ENCODE measurements at regions not wholly inside any gene's neighbourhood (a gene's known extent, or its start where the extent isn't known, plus 50 kb on each side); places are given as distances from the start of the nearest gene placed in this dataset.

DNA sequence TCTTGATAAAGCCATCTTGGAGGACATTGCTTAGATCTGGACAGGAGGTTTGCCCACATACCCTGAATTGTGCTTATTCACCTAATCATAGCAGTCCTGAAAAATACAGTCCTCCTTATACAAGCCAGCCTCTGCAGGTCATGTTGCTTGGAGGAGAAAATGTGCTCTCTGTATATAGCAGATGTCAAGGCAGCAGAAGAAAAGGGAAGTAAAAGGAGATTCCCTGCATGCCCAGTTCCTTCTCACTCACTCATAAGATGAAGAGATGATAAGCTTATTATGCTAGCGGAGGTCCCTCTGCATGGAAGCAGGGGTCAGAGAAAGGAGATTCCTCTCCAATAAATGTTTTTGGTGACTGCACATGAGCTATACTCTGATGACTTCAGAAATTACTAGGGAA lies 458.8 kb upstream of the ZMIZ1 start:
- no peak for DNase-seq (ENCODE audit: low spot score in 2 of 2)
- Histone ChIP-seq H3K27ac (no peak overlapping the region), H3K9me3 (peaks cover 5% of the 10 kb centered on the region), H3K4me3 (no peak overlapping the region), H3K36me3 (no peaks in the 10 kb centered on the region), H3K27me3 (peaks cover 5% of the 10 kb centered on the region), H3K4me1 (no peaks in the 10 kb centered on the region)
- TF ChIP-seq POLR2AphosphoS5 (IDR thresholded peaks at IDR 0.05): no peak
- no peak for TF ChIP-seq POLR2A (IDR thresholded peaks at IDR 0.05)
- TF ChIP-seq, protein P1, sequence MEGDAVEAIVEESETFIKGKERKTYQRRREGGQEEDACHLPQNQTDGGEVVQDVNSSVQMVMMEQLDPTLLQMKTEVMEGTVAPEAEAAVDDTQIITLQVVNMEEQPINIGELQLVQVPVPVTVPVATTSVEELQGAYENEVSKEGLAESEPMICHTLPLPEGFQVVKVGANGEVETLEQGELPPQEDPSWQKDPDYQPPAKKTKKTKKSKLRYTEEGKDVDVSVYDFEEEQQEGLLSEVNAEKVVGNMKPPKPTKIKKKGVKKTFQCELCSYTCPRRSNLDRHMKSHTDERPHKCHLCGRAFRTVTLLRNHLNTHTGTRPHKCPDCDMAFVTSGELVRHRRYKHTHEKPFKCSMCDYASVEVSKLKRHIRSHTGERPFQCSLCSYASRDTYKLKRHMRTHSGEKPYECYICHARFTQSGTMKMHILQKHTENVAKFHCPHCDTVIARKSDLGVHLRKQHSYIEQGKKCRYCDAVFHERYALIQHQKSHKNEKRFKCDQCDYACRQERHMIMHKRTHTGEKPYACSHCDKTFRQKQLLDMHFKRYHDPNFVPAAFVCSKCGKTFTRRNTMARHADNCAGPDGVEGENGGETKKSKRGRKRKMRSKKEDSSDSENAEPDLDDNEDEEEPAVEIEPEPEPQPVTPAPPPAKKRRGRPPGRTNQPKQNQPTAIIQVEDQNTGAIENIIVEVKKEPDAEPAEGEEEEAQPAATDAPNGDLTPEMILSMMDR (IDR thresholded peaks at IDR 0.05): no peak
- no peak for TF ChIP-seq EP300 (IDR thresholded peaks at IDR 0.05)
- 91% methylated on average over 1 of the region's 1 CpG for WGBS

DNA sequence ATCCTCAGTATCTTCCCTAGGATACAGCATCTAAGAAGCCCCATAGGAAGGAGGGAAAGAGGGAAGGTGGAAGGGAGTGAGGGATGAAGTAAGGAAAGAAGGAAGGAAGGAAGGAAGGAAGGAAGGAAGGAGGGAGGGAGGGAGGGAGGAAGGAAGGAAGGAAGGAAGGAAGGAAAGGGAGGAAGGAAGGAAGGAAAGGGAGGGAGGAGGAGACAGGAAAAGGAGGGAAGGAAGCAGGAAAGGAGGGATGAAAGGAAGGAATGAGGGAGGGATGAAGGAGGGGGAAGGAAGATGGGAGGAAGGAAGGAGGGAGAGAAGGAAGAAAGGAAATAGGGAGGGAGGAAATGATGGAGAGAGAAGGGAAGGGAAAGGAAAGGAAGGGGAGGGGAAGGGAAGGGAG lies 455.6 kb upstream of the ZMIZ1 start:
- H3K9me3 ChIP-seq: peaks cover 5% of the 10 kb centered on the region
- TF ChIP-seq POLR2AphosphoS5 (IDR thresholded peaks at IDR 0.05): no peak
- no peak for TF ChIP-seq EP300 (IDR thresholded peaks at IDR 0.05)
- TF ChIP-seq, protein P1 (IDR thresholded peaks at IDR 0.05): no peak
- TF ChIP-seq POLR2A (IDR thresholded peaks at IDR 0.05): no peak
- no peaks in the 10 kb centered on the region for H3K4me1 ChIP-seq
- peaks cover 5% of the 10 kb centered on the region for H3K27me3 ChIP-seq
- H3K36me3 ChIP-seq: no peaks in the 10 kb centered on the region
- no peak overlapping the region for H3K27ac ChIP-seq
- H3K4me3 ChIP-seq: no peak overlapping the region
- no peak for DNase-seq (ENCODE audit: low spot score in 2 of 2)

DNA sequence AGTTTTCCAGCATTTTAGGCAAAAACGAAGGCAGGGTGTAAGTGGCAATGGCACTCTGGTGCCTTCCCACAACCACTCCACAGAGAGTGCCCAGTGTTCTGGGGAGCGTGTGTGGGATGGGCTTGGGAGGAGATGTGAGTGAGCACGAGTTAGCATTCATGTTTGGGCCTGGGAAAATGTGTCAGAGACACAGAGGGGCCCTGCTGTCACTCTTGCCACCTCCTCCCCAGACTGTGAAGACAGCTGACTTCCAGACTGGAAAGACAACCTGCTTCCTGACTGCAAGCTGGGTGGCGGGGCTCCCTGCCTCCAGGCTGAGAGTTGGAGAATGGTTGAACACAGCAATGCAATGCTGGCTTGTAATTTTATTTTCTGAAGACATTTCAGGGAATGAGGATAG lies 454.5 kb upstream of the ZMIZ1 start:
- Histone ChIP-seq H3K27me3 (peaks cover 5% of the 10 kb centered on the region), H3K36me3 (no peaks in the 10 kb centered on the region), H3K4me3 (no peak overlapping the region), H3K9me3 (peaks cover 5% of the 10 kb centered on the region), H3K4me1 (no peaks in the 10 kb centered on the region), H3K27ac (no peak overlapping the region)
- TF ChIP-seq POLR2A (IDR thresholded peaks at IDR 0.05) (no peak), POLR2AphosphoS5 (IDR thresholded peaks at IDR 0.05) (no peak), EP300 (IDR thresholded peaks at IDR 0.05) (no peak)
- TF ChIP-seq, protein P1 (IDR thresholded peaks at IDR 0.05): no peak
- no peak for DNase-seq (ENCODE audit: low spot score in 2 of 2)
- WGBS: 65% methylated on average over 4 of the region's 4 CpGs

DNA sequence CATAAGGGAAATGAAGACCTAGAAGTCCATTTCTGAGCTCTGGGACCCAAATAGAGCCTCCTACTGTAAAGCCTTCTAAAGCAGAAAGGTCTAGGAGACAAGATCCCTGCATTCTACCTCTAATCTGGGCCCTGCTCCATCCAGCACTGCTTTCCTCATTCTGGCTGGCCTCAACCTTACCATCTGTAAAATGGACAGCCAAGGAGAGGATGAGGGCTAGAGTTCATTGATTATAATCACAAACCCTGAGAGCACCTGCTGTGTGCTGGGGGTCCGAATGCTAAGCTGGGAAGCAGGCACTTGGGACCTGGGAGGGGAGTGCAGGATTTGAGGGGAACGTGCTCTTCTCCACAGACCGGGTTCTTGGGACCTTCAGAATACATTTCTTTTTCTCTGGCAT lies 454.0 kb upstream of the ZMIZ1 start:
- Histone ChIP-seq H3K4me3 (no peak overlapping the region), H3K27me3 (peaks cover 5% of the 10 kb centered on the region), H3K4me1 (no peaks in the 10 kb centered on the region), H3K9me3 (peaks cover 4% of the 10 kb centered on the region), H3K27ac (no peak overlapping the region), H3K36me3 (no peaks in the 10 kb centered on the region)
- 93% methylated on average over 3 of the region's 3 CpGs for WGBS
- no peak for DNase-seq (ENCODE audit: low spot score in 2 of 2)
- no peak for TF ChIP-seq POLR2A (IDR thresholded peaks at IDR 0.05)
- TF ChIP-seq, protein P1 (IDR thresholded peaks at IDR 0.05): no peak
- TF ChIP-seq EP300 (IDR thresholded peaks at IDR 0.05): no peak
- TF ChIP-seq POLR2AphosphoS5 (IDR thresholded peaks at IDR 0.05): no peak

DNA sequence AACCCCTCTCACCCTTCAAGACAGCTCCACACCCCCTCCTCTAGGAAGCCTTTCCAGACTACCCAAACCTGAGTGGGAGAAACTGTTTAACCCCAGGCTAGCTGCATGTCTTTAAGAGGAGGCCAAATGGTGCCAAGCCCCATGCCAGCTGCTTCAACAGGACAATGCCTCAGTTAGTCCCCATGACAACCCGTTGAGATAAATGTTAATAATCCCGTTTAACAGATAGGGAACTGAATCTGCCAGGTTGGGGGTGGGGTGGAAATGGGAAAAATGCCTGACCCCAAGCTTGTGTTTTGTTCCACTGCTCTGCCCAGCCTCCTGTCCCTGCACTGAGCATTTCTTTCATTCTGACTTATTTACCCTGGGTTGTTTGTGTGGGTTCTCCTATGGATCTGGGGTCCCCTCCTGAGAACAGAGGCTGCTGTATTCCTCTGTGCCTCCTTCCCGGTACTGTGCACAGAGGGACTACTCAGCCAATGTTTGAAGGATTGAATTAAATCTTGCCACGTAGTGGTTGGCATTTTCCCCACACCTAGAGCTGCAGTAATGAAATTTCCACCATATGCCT lies 452.6 kb upstream of the ZMIZ1 start:
- 57% methylated on average over 4 of the region's 4 CpGs for WGBS
- no peaks in the 10 kb centered on the region for H3K9me3 ChIP-seq
- no peak for DNase-seq (ENCODE audit: low spot score in 2 of 2)
- H3K4me1 ChIP-seq: no peaks in the 10 kb centered on the region
- H3K36me3 ChIP-seq: no peaks in the 10 kb centered on the region
- no peak overlapping the region for H3K4me3 ChIP-seq
- H3K27ac ChIP-seq: no peak overlapping the region
- peaks cover 5% of the 10 kb centered on the region for H3K27me3 ChIP-seq
- TF ChIP-seq, protein P1 (IDR thresholded peaks at IDR 0.05): no peak
- no peak for TF ChIP-seq POLR2A (IDR thresholded peaks at IDR 0.05)
- TF ChIP-seq POLR2AphosphoS5 (IDR thresholded peaks at IDR 0.05): no peak
- TF ChIP-seq EP300 (IDR thresholded peaks at IDR 0.05): no peak

Data from suprapubic skin (tissue), 4 donors.